ENCODE measurements at regions not wholly inside any gene's neighbourhood (a gene's known extent, or its start where the extent isn't known, plus 50 kb on each side); places are given as distances from the start of the nearest gene placed in this dataset.
"Not testable (repeated sequence)": the region's sequence is repeated elsewhere in the genome, so short reads cannot be mapped to it uniquely, and the experiment has no call there.

- no peaks in the 10 kb centered on the region for H3K36me3 Mint-ChIP-seq
- peaks cover 4% of the 10 kb centered on the region for H3K9me3 Mint-ChIP-seq
- no peak overlapping the region for H3K4me3 Mint-ChIP-seq
- ATAC-seq (no peak), DNase-seq (ENCODE audit: low spot score in 2 of 2) (no peak)
- H3K4me1 Mint-ChIP-seq, result no peaks in the 10 kb centered on the region
- no peak overlapping the region for H3K27ac Mint-ChIP-seq
Measured at GRCh38 chr6:140344142-140344913, 969.9 kb upstream of the CITED2 start.

DNA sequence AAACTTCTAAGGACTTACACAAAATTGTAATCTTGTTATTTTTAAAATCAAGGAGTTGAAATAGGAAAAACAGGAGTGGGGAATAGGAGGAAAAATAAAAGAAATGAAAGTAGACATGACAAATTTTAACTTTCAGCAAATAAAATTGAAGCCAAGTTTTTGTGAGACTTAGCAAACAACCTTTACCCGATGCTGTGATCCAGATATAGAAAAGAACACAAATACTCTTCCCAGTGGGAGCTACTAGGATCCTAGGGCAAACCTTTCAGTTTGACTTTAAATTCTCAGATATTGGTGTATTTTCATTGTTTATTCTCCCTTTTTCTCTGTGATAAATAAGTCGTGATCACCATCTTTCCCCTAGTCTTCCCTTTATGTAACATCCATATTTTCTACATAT lies 968.7 kb upstream of the CITED2 start:
- Mint-ChIP-seq H3K9me3 (peaks cover 4% of the 10 kb centered on the region), H3K4me1 (no peaks in the 10 kb centered on the region), H3K27ac (no peak overlapping the region), H3K36me3 (no peaks in the 10 kb centered on the region), H3K4me3 (no peak overlapping the region)
- no peak for DNase-seq (ENCODE audit: low spot score in 2 of 2)
- ATAC-seq, result no peak

DNA sequence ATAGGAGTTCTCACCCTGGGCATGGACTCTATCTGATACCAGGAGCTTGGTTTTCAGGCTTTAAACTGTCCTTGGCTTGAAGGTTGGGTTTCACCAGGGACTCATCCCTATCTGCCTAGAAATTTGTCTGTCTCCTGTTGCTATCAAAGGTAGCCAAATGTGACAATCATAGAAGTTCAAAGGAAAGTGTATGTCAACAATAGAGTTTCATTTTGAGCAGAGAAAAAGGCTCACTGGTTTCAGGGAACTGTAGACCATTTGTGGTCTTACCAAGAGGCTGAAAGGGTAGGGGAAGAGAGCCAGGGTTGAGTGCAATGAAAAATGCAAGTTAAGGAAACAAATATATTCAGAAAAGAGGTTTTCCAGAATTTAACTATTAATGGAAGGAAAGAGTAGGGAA lies 966.8 kb upstream of the CITED2 start:
- H3K36me3 Mint-ChIP-seq, result no peaks in the 10 kb centered on the region

GRCh38 chr6:140340795-140341194 lies 966.3 kb upstream of the CITED2 start:
- Mint-ChIP-seq H3K36me3 (no peaks in the 10 kb centered on the region), H3K4me1 (no peaks in the 10 kb centered on the region), H3K27ac (no peak overlapping the region), H3K9me3 (peaks cover 4% of the 10 kb centered on the region), H3K4me3 (no peak overlapping the region)
- DNase-seq (ENCODE audit: low spot score in 2 of 2) (no peak), ATAC-seq (no peak)

More for the DNA sequence above, 966.8 kb upstream of the CITED2 start:
- Mint-ChIP-seq H3K9me3 (peaks cover 4% of the 10 kb centered on the region), H3K4me1 (no peaks in the 10 kb centered on the region), H3K27ac (no peak overlapping the region), H3K4me3 (no peak overlapping the region)
- no peak for ATAC-seq
- DNase-seq (ENCODE audit: low spot score in 2 of 2), result no peak

- H3K36me3 Mint-ChIP-seq; H3K9me3 Mint-ChIP-seq; DNase-seq (ENCODE audit: low spot score in 2 of 2); ATAC-seq; H3K4me3 Mint-ChIP-seq; H3K4me1 Mint-ChIP-seq; H3K27ac Mint-ChIP-seq: not testable (repeated sequence)
Measured at GRCh38 chr6:140339084-140339483, 964.6 kb upstream of the CITED2 start.

DNA sequence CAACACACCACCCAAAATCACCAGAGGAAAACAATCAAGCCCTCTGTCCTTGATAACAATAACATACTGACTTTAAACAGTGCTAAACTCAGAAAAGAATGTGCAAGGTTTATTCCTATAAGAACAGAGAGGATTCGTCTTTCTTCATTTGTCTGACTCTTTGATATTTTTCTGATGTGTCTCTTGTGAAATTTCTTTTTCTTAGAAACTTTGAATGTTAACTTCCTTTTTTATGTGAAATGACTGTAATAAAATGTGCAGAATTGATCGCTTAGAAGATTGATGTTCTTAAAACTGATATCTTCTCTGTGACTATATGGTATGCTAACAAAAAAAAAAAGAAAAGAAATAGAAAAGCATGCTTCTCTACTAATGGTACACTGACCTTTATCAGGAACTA lies 947.4 kb upstream of the CITED2 start:
- ATAC-seq, result no peak
- H3K4me3 Mint-ChIP-seq, result no peak overlapping the region
- no peaks in the 10 kb centered on the region for H3K4me1 Mint-ChIP-seq
- no peak overlapping the region for H3K27ac Mint-ChIP-seq
- H3K9me3 Mint-ChIP-seq, result no peaks in the 10 kb centered on the region
- no peaks in the 10 kb centered on the region for H3K36me3 Mint-ChIP-seq
- DNase-seq (ENCODE audit: low spot score in 2 of 2), result no peak

GRCh38 chr6:140320081-140321080 lies 945.9 kb upstream of the CITED2 start:
- DNase-seq (ENCODE audit: low spot score in 2 of 2), result no peak
- ATAC-seq, result no peak
- H3K27ac Mint-ChIP-seq, result no peak overlapping the region
- H3K9me3 Mint-ChIP-seq, result no peaks in the 10 kb centered on the region
- H3K4me3 Mint-ChIP-seq, result no peak overlapping the region
- H3K4me1 Mint-ChIP-seq, result no peaks in the 10 kb centered on the region
- no peaks in the 10 kb centered on the region for H3K36me3 Mint-ChIP-seq

- no peak overlapping the region for H3K4me3 Mint-ChIP-seq
- H3K4me1 Mint-ChIP-seq, result no peaks in the 10 kb centered on the region
- no peaks in the 10 kb centered on the region for H3K9me3 Mint-ChIP-seq
- no peak for DNase-seq (ENCODE audit: low spot score in 2 of 2)
- no peak overlapping the region for H3K27ac Mint-ChIP-seq
- H3K36me3 Mint-ChIP-seq, result no peaks in the 10 kb centered on the region
- ATAC-seq, result no peak
Measured at GRCh38 chr6:140319209-140319608, 944.8 kb upstream of the CITED2 start.

GRCh38 chr6:140318408-140318807 lies 944.0 kb upstream of the CITED2 start:
- Mint-ChIP-seq H3K27ac (no peak overlapping the region), H3K36me3 (no peaks in the 10 kb centered on the region), H3K9me3 (no peaks in the 10 kb centered on the region), H3K4me3 (no peak overlapping the region), H3K4me1 (no peaks in the 10 kb centered on the region)
- DNase-seq (ENCODE audit: low spot score in 2 of 2), result no peak
- no peak for ATAC-seq

GRCh38 chr6:140317950-140318349 lies 943.5 kb upstream of the CITED2 start:
- Mint-ChIP-seq H3K9me3 (no peaks in the 10 kb centered on the region), H3K27ac (no peak overlapping the region), H3K36me3 (no peaks in the 10 kb centered on the region), H3K4me1 (no peaks in the 10 kb centered on the region), H3K4me3 (no peak overlapping the region)
- ATAC-seq (no peak), DNase-seq (ENCODE audit: low spot score in 2 of 2) (no peak)

DNA sequence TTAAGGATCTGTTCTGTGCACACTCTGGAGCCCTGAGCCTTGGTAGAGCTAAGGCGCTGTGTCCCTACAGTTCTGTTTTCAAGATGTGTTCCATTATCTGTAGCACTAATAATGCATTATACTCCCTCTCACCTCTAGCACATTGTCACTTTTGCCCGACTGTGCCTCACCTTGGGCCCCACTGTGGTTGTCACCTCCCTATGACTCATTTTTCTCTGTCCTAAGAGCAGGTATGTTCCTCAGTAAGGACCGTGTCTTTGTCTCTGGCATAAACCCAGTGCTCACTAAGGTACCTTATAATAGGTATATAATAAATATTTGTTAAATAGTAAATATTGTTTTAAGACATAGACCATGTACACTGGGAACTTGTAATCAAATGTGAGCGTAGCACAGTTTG lies 942.5 kb upstream of the CITED2 start:
- DNase-seq (ENCODE audit: low spot score in 2 of 2) (no peak), ATAC-seq (peak; percentile 81)
- H3K27ac Mint-ChIP-seq, result no peak overlapping the region
- no peak overlapping the region for H3K4me3 Mint-ChIP-seq
- H3K9me3 Mint-ChIP-seq, result no peaks in the 10 kb centered on the region
- no peaks in the 10 kb centered on the region for H3K4me1 Mint-ChIP-seq
- H3K36me3 Mint-ChIP-seq, result no peaks in the 10 kb centered on the region

GRCh38 chr6:140314682-140315081 lies 940.2 kb upstream of the CITED2 start:
- DNase-seq (ENCODE audit: low spot score in 2 of 2), result no peak
- Mint-ChIP-seq H3K9me3 (no peaks in the 10 kb centered on the region), H3K27ac (no peak overlapping the region), H3K4me3 (no peak overlapping the region), H3K36me3 (no peaks in the 10 kb centered on the region), H3K4me1 (no peaks in the 10 kb centered on the region)
- no peak for ATAC-seq

GRCh38 chr6:140311146-140311545 lies 936.7 kb upstream of the CITED2 start:
- H3K4me1 Mint-ChIP-seq, result no peaks in the 10 kb centered on the region
- DNase-seq (ENCODE audit: low spot score in 2 of 2) (no peak), ATAC-seq (no peak)
- H3K9me3 Mint-ChIP-seq, result no peaks in the 10 kb centered on the region
- H3K4me3 Mint-ChIP-seq, result no peak overlapping the region
- H3K27ac Mint-ChIP-seq, result no peak overlapping the region
- no peaks in the 10 kb centered on the region for H3K36me3 Mint-ChIP-seq

- Mint-ChIP-seq H3K4me3 (no peak overlapping the region), H3K4me1 (no peaks in the 10 kb centered on the region), H3K9me3 (no peaks in the 10 kb centered on the region), H3K27ac (no peak overlapping the region), H3K36me3 (no peaks in the 10 kb centered on the region)
- DNase-seq (ENCODE audit: low spot score in 2 of 2), result no peak
- no peak for ATAC-seq
Measured at GRCh38 chr6:140303218-140303949, 928.9 kb upstream of the CITED2 start.

DNA sequence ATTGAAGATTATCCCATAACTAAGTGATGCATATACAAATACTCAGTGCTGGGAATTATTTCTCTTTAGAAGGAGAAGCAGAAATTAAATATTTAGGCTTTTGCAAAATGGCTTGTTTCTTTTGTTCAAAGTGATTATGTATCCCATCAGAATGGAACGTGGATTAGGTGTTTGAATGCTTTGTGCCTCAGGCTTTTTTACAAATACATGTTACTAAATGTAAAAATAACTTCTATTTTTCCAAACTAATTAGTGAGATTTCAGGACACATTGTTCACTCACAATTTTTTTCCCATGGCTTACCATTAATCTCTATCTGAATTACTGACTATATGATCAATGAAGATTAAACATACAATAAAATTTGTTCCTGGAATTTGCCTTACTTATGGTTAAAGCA lies 925.9 kb upstream of the CITED2 start:
- Mint-ChIP-seq H3K9me3 (no peaks in the 10 kb centered on the region), H3K27ac (no peak overlapping the region), H3K4me3 (no peak overlapping the region), H3K4me1 (no peaks in the 10 kb centered on the region), H3K36me3 (no peaks in the 10 kb centered on the region)
- no peak for DNase-seq (ENCODE audit: low spot score in 2 of 2)
- ATAC-seq, result no peak
